ENCODE measurements at regions not wholly inside any gene's neighbourhood (a gene's known extent, or its start where the extent isn't known, plus 50 kb on each side); places are given as distances from the start of the nearest gene placed in this dataset.
"Not testable (repeated sequence)": the region's sequence is repeated elsewhere in the genome, so short reads cannot be mapped to it uniquely, and the experiment has no call there.

DNA sequence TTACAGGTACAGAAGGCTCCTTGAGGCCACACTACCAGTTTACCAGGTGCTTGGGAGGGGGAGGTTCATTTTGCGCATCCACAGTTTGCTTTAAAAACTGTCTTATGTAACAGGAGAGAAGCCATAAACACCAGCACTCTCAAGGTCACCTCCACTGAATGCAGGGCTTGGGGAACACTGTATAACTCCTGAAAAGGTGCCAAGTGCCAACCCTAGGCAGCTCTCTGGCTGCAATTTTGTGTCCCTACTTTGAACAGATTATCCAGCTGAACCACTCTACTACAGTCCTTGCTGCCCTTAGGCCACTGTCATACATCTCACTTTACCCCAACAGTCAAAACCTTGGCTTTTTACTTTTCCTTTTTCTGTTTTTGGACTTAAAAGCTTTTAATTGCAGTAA is 507.9 kb downstream of the SMARCA1 start:
- H3K4me3 Mint-ChIP-seq, result no peak overlapping the region
- H3K36me3 Mint-ChIP-seq (ENCODE audit: low read depth), result no peaks in the 10 kb centered on the region
- H3K9me3 Mint-ChIP-seq, result no peaks in the 10 kb centered on the region
- no peaks in the 10 kb centered on the region for H3K4me1 Mint-ChIP-seq
- H3K27ac Mint-ChIP-seq, result no peak overlapping the region
- no peaks in the 10 kb centered on the region for H3K27me3 Mint-ChIP-seq
- ATAC-seq (replicated peaks), result no peak

DNA sequence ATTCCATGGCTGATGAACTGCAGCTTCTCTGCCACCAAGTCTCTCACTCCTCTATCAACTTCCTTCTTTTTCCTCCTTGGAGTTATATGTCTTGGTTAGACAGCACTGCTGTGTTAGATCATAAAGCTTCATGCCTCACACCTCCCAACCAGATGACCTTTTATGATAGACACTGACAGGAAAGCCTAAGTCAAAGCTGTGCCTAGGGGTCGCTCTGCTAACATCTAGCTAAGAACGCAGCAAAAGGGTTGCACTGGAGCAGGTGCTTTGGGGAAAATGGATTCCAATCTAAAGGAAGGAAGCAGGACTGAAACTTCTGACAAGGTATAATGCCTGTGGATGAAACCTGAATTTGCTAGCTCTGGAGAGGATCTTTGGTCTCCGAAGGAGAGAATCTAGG is 509.7 kb downstream of the SMARCA1 start:
- no peak overlapping the region for H3K27ac Mint-ChIP-seq
- no peak overlapping the region for H3K4me3 Mint-ChIP-seq
- no peak for ATAC-seq (replicated peaks)
- H3K27me3 Mint-ChIP-seq, result no peaks in the 10 kb centered on the region
- H3K36me3 Mint-ChIP-seq (ENCODE audit: low read depth), result no peaks in the 10 kb centered on the region
- H3K4me1 Mint-ChIP-seq, result no peaks in the 10 kb centered on the region
- no peaks in the 10 kb centered on the region for H3K9me3 Mint-ChIP-seq

DNA sequence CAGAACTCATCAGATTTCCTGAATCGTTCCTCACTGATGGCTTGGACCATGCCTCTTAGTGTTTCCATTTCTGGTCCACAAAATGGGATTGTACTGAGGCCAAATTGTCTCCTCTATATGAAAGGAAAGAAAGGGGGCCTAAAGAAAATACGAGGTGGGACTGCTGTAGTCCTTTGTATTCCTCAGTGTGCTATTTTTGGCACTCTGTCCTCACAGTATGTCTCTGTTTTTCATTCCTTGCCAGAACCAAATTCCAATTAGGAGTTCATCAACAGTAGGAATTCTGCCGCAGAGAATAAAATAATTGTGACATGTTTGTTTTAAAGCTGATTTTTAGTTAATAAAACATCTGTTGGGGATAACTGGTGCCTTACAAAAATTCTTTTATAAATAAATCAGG is 515.7 kb downstream of the SMARCA1 start:
- no peaks in the 10 kb centered on the region for H3K27me3 Mint-ChIP-seq
- no peak for ATAC-seq (replicated peaks)
- H3K36me3 Mint-ChIP-seq (ENCODE audit: low read depth), result no peaks in the 10 kb centered on the region
- H3K4me3 Mint-ChIP-seq, result no peak overlapping the region
- no peak overlapping the region for H3K27ac Mint-ChIP-seq
- no peaks in the 10 kb centered on the region for H3K4me1 Mint-ChIP-seq
- no peaks in the 10 kb centered on the region for H3K9me3 Mint-ChIP-seq

DNA sequence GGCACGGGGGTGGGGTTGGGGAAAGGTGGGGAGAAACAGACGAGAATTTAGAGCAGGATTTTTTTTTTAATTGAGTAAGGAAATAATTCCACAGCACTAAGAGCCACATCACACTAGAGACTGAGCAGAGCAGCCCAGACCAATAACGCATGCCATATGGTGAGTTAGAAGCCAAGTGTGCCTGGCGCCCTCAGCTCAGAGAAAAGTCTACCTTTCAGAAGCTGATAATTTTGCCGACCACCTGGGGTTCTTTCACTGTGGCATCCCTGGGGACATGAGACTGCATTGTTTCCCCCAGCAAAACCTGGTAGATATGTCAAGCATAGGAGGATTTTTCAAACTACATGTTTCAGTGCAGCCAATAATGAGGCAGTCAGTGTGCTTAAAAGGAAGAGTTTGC is 516.8 kb downstream of the SMARCA1 start:
- H3K27me3 Mint-ChIP-seq, result no peaks in the 10 kb centered on the region
- H3K9me3 Mint-ChIP-seq, result no peaks in the 10 kb centered on the region
- no peak for ATAC-seq (replicated peaks)
- no peaks in the 10 kb centered on the region for H3K4me1 Mint-ChIP-seq
- H3K27ac Mint-ChIP-seq, result no peak overlapping the region
- H3K36me3 Mint-ChIP-seq (ENCODE audit: low read depth), result no peaks in the 10 kb centered on the region
- no peak overlapping the region for H3K4me3 Mint-ChIP-seq

DNA sequence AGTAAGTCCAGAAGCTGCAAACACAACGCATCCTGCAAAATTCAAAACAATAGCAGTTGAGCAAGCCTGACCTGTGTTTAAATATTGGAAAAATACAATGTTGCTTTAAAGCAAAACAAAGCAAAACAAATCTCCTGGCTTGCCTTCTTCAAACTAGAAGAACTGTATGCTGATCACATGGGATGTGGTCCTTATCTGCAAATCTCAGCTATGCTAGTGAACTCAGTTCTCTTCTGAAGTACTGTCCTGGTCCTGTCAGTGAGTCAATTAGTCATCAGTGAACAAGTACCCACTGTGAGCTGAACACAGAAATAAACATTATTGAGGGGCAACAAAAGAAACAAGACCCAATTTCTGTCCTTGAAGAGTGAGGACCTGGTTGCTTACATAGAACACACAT is 522.5 kb downstream of the SMARCA1 start:
- Mint-ChIP-seq H3K27ac (no peak overlapping the region), H3K9me3 (no peaks in the 10 kb centered on the region), H3K36me3 (ENCODE audit: low read depth) (no peaks in the 10 kb centered on the region), H3K4me3 (no peak overlapping the region), H3K4me1 (no peaks in the 10 kb centered on the region), H3K27me3 (no peaks in the 10 kb centered on the region)
- ATAC-seq (replicated peaks), result no peak

DNA sequence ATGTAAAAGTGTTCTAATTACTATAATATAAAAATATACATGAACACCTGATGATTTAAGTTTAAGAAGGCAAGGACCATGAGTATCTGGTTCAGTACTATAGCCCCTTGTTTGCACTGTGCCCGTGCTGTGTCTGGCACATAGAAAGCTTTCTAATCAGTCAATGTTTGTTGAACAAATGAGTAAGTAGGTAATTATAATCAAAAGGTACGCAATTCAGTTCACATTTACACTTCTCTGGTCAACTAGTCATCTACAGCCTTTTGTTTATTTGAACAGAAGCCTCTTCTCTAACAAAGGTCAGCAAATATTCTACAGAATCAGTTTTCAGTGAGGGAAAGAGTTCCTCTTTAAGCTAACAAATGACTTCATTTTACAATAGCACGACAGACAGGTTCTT is 523.3 kb downstream of the SMARCA1 start:
- no peaks in the 10 kb centered on the region for H3K27me3 Mint-ChIP-seq
- no peak overlapping the region for H3K27ac Mint-ChIP-seq
- no peak for ATAC-seq (replicated peaks)
- H3K9me3 Mint-ChIP-seq, result no peaks in the 10 kb centered on the region
- no peaks in the 10 kb centered on the region for H3K4me1 Mint-ChIP-seq
- H3K4me3 Mint-ChIP-seq, result no peak overlapping the region
- no peaks in the 10 kb centered on the region for H3K36me3 Mint-ChIP-seq (ENCODE audit: low read depth)

DNA sequence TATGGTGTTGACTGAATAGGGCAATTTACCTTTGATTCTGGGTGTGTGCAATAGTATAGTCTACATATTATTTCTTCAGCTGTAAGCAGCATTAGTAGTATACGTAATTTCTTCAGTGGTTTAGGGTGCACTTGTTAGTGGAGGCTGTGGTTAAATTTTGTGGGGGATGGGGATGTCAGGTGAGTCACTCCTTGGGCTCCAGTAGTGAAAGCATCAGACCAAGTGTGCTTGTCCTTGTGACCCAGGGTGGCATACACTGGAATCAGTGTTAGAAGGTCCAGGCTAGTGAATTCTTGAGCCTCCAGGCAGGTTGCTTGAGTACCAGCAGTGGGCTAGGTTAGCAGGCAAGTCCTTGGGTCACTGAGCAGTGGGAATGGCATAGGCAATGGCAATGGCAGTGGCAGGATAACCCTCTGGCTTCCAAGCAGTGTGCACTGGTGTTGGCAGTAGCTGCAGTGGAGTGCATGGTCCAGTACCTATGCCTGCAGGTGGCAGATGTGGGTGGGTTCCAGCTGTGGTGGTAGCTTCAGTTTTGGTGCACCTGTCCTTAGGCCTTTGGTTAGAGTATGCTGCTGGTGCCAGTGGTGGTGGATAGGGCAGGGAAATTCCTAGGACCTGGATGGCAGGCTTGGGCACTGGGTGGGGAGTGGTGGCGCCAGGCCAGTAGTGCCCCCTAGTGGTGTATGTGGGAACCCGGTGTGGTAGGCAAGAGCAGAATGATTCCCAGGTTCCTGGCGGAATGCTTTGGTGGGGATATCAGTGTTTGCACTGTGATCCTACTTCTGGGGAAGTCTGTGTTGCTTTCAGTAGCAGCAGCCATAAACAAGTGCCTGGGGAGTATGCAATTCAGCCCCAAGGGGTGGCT is 531.0 kb downstream of the SMARCA1 start:
- ATAC-seq (replicated peaks), result no peak
- Mint-ChIP-seq H3K4me1 (no peaks in the 10 kb centered on the region), H3K9me3 (no peaks in the 10 kb centered on the region), H3K4me3 (no peak overlapping the region), H3K36me3 (ENCODE audit: low read depth) (no peaks in the 10 kb centered on the region), H3K27ac (no peak overlapping the region), H3K27me3 (no peaks in the 10 kb centered on the region)

DNA sequence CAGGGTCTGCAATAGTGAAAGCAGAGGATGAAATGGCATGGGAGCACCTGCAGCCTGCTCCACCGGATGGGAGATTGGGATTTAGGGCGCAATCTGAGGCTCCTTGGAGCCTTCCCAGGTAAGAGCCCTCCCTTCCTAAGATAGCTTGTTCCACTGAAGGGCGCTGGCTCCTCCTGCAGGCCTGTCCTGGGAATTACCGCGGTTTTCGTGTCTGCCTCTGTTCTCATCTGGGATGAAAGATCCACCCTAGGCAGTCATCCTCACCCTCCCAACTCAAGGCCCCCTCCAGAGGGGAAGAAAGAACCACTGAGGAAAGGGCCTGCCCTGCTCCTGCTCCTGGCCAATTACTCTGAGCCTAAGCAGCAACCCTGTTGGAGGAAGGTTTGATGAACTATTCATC is 547.5 kb downstream of the SMARCA1 start:
- Mint-ChIP-seq H3K27me3 (peaks cover 5% of the 10 kb centered on the region), H3K36me3 (ENCODE audit: low read depth) (no peaks in the 10 kb centered on the region), H3K9me3 (no peaks in the 10 kb centered on the region), H3K27ac (no peak overlapping the region), H3K4me1 (no peaks in the 10 kb centered on the region), H3K4me3 (no peak overlapping the region)
- no peak for ATAC-seq (replicated peaks)

DNA sequence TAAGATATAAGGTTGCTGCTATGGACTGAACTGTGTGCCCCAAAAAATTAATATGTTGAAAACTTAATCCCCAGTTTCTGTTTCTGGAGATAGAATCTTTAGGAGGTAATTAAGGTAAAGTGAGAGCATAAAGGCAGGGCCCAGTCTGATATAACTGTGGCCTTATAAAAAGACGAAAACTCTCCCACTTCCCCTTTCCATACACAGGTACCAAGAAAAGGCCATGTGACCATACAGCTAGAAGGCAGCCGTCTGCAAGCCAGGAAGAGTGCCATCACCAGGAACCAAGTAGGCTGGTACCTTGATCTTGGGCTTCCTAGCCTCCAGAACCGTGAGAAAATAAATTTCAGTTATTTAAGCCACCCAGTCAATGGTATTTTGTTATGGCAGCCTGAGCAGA is 550.3 kb downstream of the SMARCA1 start:
- no peak overlapping the region for H3K4me3 Mint-ChIP-seq
- H3K27ac Mint-ChIP-seq, result no peak overlapping the region
- H3K27me3 Mint-ChIP-seq, result peaks cover 5% of the 10 kb centered on the region
- H3K36me3 Mint-ChIP-seq (ENCODE audit: low read depth), result no peaks in the 10 kb centered on the region
- ATAC-seq (replicated peaks), result no peak
- no peaks in the 10 kb centered on the region for H3K9me3 Mint-ChIP-seq
- no peaks in the 10 kb centered on the region for H3K4me1 Mint-ChIP-seq

DNA sequence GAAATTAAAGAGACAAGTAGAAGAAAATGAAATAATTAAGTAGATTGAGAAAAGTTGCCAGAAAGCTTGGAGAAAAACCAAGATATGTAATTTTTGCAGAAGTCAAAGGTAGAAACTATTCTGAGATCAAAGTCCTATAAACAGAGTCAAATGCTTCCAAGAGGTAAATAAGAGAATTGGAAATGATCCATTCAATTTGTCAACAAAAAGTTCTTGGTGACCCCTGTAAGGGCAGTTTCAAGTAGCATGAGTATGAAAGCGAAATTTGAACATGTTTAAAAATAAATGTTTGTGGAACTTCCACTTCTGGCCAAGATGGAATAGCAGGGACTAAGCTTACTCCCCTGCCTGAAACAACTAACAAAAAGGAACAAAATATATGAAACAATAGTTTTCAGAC is 562.0 kb downstream of the SMARCA1 start:
- Mint-ChIP-seq H3K27ac (no peak overlapping the region), H3K4me3 (no peak overlapping the region), H3K36me3 (ENCODE audit: low read depth) (no peaks in the 10 kb centered on the region), H3K4me1 (no peaks in the 10 kb centered on the region), H3K27me3 (no peaks in the 10 kb centered on the region), H3K9me3 (peaks cover 3% of the 10 kb centered on the region)
- ATAC-seq (replicated peaks), result no peak

DNA sequence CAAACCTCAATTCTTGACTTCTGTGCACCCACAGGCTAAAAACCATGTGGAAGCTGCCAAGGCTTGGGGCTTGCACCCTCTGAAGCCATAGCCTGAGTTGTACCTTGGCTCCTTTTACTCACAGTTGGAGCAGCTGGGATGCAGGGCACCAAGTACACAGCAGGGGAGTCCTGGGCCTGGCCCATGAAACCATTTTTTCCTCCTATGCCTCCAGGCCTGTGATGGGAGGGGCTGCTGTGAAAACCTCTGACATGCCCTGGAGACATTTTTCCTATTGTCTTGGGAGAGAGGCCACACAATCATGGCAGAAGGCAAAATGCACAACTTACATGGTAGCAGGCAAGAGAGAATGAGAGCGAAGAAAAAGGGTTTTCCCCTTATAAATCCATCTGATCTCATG is 568.6 kb downstream of the SMARCA1 start:
- not testable (repeated sequence) for H3K4me3 Mint-ChIP-seq; H3K4me1 Mint-ChIP-seq; H3K9me3 Mint-ChIP-seq; ATAC-seq (replicated peaks); H3K27me3 Mint-ChIP-seq; H3K36me3 Mint-ChIP-seq (ENCODE audit: low read depth); H3K27ac Mint-ChIP-seq

DNA sequence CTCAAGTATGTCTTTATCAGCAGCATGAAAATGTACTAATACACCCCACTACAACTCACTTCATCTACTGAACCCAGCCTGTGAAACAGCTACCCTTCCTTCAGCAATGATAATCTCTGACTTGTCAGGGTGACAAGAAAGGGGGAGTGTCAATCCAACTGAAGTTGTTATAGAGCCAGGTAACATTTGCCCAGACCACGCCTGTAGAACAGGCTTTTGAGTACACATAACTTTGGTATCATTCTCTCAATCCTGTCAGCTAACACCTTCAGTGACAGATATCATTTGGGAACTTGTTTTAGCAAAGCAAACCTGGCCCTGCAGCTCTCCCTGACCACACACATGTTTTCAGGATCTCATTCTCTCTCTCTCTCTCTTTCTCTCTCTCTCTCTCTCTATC is 592.2 kb downstream of the SMARCA1 start:
- no peak for ATAC-seq (replicated peaks)

DNA sequence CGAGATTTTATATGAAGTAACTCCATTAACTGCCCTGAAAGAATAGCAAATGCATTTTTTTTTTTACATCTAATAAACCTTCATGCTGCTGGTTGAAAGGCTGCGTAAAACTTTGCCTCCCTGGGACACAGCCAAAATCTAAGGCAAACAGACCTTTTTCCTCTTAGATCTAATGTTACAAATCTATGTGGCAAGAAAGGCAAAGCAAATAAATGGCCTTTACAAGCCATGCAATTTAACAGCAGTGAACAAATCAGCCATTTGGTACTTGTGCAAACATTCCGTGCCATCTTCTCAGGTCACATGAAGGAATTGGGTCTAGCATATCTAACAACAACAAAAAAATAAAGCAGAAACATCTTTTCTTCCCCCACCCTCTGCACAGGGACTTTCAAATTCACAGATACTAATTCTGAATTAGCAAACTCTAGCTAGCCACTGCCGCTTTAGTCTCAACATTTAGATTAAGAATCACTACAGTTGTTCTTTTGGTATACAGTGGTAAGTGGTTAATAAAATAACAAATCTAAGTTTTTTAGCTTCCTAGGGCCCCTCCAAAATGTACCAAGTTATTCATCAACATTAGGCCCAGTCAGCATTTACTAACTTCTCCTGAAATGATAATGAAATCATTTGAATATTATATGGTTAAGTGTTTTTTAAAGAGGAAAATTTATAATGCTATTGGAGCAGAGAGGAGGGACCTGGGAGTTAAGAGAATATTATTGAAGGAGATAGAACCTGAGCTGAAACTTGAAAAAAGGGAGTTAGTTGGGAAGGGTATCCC is 593.8 kb downstream of the SMARCA1 start:
- H3K4me3 Mint-ChIP-seq, result no peak overlapping the region
- no peaks in the 10 kb centered on the region for H3K4me1 Mint-ChIP-seq
- no peaks in the 10 kb centered on the region for H3K36me3 Mint-ChIP-seq (ENCODE audit: low read depth)
- no peak overlapping the region for H3K27ac Mint-ChIP-seq
- peaks cover 3% of the 10 kb centered on the region for H3K9me3 Mint-ChIP-seq
- no peak for ATAC-seq (replicated peaks)
- H3K27me3 Mint-ChIP-seq, result no peaks in the 10 kb centered on the region

More for the DNA sequence above, 592.2 kb downstream of the SMARCA1 start:
- Mint-ChIP-seq H3K4me1 (no peaks in the 10 kb centered on the region), H3K4me3 (no peak overlapping the region), H3K27ac (no peak overlapping the region), H3K27me3 (no peaks in the 10 kb centered on the region), H3K36me3 (ENCODE audit: low read depth) (no peaks in the 10 kb centered on the region), H3K9me3 (peaks cover 3% of the 10 kb centered on the region)

DNA sequence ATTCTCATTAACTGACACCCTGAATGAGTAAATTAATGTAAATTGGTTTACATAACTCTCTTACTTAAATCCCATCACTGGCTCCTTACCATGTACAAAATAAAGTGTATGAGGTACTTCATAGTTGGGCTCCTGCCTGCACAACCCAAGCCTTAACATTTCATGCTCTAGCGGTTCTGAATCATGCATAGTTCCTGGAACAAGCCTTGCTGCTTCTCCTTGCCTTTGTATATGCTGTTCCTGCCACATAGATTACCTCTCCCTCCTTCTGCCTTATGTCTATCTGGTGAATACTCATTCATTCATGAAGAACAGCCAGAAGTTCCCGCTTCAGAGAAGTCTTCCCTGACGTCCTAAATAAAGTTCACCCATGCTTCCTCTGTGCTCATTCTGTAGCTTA is 594.7 kb downstream of the SMARCA1 start:
- no peak for ATAC-seq (replicated peaks)
- Mint-ChIP-seq H3K27ac (no peak overlapping the region), H3K4me1 (no peaks in the 10 kb centered on the region), H3K9me3 (peaks cover 3% of the 10 kb centered on the region), H3K4me3 (no peak overlapping the region), H3K36me3 (ENCODE audit: low read depth) (no peaks in the 10 kb centered on the region), H3K27me3 (no peaks in the 10 kb centered on the region)

DNA sequence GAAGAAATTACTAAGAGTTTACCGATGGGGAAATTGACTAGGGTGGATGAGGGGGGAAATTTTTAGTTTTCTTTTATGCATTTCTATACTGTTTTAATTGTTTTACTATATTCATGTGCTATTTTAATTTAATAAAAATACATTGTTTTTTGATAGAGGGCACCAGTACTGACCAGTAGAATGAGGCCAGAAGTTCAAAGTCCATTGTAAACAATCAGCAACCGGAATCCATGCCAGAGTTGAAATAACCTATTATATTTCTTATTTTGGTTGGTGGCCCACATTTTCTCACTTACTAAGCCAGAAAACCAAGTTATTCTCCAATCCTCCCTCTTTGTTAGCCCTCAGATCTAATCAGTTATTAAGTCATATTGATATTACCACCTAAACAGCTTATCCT is 595.9 kb downstream of the SMARCA1 start:
- Mint-ChIP-seq H3K27me3 (no peaks in the 10 kb centered on the region), H3K4me1 (no peaks in the 10 kb centered on the region), H3K27ac (no peak overlapping the region), H3K36me3 (ENCODE audit: low read depth) (no peaks in the 10 kb centered on the region), H3K4me3 (no peak overlapping the region), H3K9me3 (peaks cover 3% of the 10 kb centered on the region)
- no peak for ATAC-seq (replicated peaks)
